GM21381 (cell line): ENCODE measurements at regions not wholly inside any gene's neighbourhood (a gene's known extent, or its start where the extent isn't known, plus 50 kb on each side); places are given as distances from the start of the nearest gene placed in this dataset.
"Not testable (repeated sequence)": the region's sequence is repeated elsewhere in the genome, so short reads cannot be mapped to it uniquely, and the experiment has no call there.

Experiments used
- ATAC-seq: cut with Tn5 transposase; IDR thresholded peaks from one replicate; pipeline ENCODE4 v1.9.1; 2021; ENCODE audit warnings: mild to moderate bottlenecking, moderate library complexity; ENCODE audit not compliant: unreplicated experiment

GRCh38 chr22:47329727-47330650 is 567.5 kb downstream of the TBC1D22A start:
- no peak for ATAC-seq

DNA sequence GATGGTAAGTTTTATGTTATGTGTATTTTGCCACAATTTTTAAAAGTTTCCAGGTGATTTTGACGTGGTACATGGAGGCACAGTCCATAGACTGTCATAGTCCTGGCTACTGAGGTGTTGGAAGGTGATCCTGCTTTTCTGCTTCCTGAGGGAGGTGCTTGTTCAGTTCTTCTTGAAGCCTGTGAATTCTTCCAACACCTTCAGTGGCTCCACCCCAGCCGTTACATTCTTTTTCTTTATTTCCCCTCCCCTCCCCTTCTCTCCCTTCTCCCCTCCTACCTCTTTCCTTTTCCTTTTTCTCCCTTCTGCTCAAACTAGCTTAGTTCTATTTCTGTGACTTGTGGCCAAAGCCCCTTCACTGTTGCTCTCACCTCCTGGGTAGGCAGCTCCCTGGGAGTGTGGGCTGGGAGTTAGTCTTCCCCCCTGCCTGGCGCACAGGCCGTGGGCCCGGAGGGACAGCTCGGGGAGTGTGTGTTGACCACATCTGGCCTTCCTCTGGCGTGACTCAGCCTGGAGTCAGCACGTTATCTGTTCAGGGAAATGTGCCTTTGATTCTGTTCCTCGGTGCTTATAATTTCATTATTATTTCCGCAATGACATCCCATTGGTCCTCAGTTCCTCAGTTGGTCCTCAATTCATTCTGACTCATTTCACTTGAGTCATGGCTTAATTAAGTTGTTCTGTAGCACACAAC is 566.2 kb downstream of the TBC1D22A start:
- no peak for ATAC-seq

DNA sequence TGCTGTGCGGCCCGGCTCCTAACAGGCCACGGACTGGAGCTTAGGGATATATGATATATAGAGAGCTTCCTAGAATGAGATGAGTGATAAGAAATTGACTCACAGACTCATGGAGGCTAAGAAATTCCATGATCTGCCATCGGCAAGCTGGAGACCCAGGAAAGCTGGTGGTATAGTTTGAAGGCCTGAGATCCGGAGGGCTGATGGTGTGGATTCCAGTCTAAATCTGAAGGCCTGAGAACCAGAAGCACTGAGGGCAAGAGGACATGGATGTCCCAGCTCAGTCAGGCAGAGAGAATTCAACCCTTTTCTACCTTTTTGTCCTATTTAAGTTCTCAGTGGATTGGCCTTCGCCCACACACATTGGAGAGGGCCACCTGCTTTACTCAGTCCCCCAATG is 564.8 kb downstream of the TBC1D22A start:
- no peak for ATAC-seq

DNA sequence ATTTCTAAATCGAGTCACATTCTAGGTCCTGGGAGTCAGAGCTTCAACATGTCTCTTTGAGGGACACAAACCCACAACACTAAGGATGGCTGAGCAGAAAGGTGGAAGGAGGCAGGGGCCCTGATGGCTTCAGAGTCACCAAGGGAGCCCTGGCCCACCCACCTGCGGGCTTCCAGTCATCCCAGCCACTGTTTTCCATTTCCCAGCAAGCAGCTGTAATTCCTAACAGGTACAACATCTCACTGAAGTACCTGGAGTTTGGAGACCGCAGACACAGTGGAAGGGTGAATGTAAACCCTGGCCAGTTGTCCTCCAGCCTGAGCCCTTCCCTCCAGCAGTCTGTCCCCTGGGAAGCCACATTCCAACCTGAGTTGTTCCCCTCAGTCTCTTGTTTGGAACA is 562.8 kb downstream of the TBC1D22A start:
- ATAC-seq, result no peak

- ATAC-seq, result no peak
These were observed 562.1 kb downstream of the TBC1D22A start for GRCh38 chr22:47324435-47324990.

GRCh38 chr22:47323518-47323917 is 561.1 kb downstream of the TBC1D22A start:
- ATAC-seq, result no peak

DNA sequence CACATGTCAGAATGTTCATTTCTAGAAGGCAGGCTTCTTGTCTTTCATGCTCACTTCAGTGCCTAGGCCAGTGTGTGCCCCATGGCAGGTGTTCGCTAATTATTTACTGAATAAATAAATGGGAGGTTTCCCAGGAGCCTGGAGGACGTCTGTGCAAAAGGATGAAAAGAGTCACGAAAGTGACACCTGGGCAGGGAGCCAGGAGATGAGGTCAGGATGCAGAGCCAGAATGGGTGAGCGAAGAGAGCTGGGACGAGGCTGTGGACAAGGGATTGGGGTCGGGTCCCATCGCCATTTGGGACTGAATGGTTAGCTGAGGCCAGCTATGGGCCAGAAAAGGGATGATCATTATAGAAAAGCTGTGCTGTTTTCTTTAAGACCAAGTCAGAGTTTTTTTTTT is 560.4 kb downstream of the TBC1D22A start:
- ATAC-seq, result no peak

DNA sequence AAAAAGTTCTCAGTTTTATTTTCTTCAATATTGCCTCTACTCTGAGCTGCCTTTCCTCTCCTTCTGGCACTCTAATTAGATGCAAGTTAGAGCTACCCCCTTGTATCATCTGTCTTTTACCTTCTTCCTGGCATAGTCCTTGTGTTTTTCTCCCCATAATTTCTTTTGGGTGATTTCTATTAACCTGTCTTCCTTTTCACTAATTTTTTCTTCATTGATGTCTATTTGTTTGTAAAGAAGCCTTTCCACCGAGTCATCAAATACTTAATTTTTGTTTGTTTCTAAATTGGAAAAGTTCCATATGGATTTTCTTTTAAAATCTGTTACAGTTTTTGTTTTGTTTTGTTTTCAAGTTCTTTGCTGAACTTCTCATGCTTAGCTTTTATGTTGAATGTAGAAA is 558.1 kb downstream of the TBC1D22A start:
- no peak for ATAC-seq

- ATAC-seq, result no peak
These were observed 555.7 kb downstream of the TBC1D22A start for GRCh38 chr22:47318041-47318737.

DNA sequence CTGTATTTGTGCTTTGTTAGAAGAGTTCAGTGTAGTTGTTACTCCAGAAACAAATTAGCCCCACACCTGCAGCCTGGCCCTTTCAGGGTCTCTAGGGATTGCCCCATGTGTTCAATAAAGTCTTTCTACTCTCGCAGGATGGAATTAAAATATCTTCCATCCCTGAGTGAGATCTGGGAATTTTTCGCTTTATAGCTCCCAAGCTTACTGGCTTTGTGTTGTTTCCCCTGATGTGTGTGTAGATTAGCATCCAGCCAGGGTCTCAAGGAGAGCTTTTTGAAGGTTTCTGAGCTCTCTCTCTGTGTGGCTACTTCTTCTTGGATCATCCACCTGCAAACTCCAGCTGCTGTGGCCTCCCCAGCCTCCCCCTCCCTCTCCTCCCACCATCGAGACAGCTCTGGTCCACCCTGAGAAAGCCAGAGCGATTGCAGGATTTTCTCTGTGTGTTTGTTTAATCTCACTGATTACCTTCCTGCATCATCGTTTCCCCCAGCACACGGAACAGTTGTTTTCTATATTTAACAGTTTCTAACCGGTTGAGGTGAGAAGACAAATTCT is 553.5 kb downstream of the TBC1D22A start:
- no peak for ATAC-seq

DNA sequence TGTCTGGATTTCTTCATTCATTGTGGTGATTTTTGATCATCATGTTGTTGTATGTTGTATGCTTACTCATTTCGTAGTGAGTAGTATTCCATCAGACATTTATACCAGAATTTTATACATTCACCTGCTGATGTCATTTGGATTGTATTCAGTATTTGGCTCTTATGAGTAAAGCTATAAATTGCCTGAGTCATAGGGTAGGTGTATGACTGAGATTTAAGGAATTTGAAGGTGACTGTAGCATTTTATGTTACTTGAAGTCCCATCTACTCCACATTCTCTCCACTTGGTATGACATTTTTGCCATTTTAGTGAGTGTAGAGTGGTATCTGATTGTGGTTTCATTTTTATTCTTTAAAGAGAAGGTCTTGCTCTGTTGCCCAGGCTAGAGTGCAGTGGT is 548.2 kb downstream of the TBC1D22A start:
- ATAC-seq, result no peak

DNA sequence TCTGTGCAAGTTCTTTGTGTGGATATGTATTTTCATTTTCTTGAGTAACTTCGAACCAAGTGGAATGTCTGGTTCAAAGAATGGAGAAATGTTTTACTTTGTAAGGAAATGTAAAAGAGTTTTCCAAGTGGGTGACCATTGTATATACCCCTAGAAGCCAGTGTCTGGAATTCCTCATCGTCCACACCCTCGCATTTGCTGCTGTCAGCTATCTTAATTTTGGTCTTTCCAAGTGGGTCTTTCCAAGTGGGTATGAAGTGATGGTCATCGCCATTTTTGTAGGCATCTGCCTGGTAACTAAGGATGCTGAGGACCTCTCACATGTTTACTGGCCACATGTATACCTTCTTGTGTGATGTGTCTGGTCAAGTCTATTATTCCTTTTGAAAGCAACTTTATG is 547.5 kb downstream of the TBC1D22A start:
- no peak for ATAC-seq

DNA sequence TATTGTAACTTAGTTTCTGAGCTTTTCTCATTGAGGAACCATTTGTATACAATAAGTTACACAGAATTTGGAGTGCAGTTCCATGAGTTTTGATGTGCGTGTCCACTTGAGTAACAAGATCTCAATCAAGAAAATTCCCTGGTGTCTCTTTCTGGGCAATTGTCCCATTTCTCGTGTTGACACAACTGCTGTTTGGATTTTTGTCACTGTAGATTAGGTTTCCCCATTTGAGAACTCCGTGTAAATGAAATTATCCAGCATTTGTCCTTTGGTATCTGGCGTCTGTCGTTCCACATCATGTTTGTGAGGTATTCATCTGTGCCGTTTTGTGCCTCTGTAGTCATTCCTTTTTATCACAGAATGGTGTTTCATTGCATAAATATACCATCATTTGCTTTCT is 547.0 kb downstream of the TBC1D22A start:
- no peak for ATAC-seq

GRCh38 chr22:47308886-47309285 is 546.4 kb downstream of the TBC1D22A start:
- no peak for ATAC-seq

GRCh38 chr22:47307822-47308221 is 545.4 kb downstream of the TBC1D22A start:
- no peak for ATAC-seq

- ATAC-seq, result no peak
These were observed 544.9 kb downstream of the TBC1D22A start for GRCh38 chr22:47307326-47307725.

DNA sequence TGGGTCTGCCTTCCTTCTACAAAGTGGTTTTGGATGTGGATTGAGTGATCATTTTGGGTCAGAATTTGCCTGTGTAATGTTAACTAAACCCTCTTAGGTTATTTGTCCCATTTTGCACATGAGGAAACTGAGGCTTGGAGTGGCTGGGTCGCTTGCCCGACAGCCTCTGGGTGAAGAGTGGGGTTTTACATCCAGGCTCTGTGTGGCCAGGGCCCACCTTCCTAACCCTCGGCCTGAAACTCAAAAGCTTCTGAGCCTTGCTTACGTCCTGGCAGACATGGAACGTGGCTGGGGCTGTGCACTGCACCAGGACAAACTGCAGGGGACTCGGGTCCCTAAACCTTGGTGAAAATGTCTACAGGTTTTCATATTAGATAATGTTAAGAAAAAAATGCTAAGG is 542.4 kb downstream of the TBC1D22A start:
- no peak for ATAC-seq

GRCh38 chr22:47304191-47304831 is 541.9 kb downstream of the TBC1D22A start:
- ATAC-seq, result no peak

- no peak for ATAC-seq
These were observed 540.9 kb downstream of the TBC1D22A start for GRCh38 chr22:47303161-47303890.

- ATAC-seq, result not testable (repeated sequence)
These were observed 540.1 kb downstream of the TBC1D22A start for GRCh38 chr22:47302587-47302986.
